GM12892 (cell line): ENCODE measurements at regions not wholly inside any gene's neighbourhood (a gene's known extent, or its start where the extent isn't known, plus 50 kb on each side); places are given as distances from the start of the nearest gene placed in this dataset.

Experiments
- POLR2A ChIP-seq: IDR thresholded peaks from 2 replicates; pipeline ENCODE4 v1.6.1; 2011; ENCODE audit warnings: low read depth, low read length, control low read depth
- POLR2AphosphoS5 ChIP-seq: IDR thresholded peaks from 2 replicates; pipeline ENCODE4 v1.6.1; 2011; ENCODE audit warnings: low read depth, low read length, control low read depth
- TAF1 ChIP-seq: IDR thresholded peaks from 2 replicates; pipeline ENCODE4 v1.6.1; 2011; ENCODE audit warnings: low read depth, mild to moderate bottlenecking, control low read depth, low read length, borderline replicate concordance

DNA sequence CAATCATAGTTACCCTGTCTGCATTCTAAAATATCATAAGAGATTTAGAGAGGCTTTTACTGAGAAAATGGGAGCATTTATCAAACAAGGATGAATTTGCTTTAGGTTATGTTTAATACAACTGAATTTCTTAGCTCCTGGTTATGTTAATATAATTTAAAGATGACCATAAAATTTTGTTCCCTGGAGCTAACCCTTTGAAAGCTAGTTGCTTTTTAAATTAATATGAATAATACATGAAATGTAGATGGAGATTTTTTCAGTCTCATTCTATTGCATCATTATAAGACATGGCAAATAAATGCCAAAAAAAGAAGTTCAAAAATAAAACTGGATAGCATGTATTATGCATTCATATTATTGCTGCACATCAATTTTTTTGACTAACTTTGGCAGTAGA lies 344.1 kb upstream of the NXPH2 start:
- no peak for TF ChIP-seq POLR2A
- TF ChIP-seq POLR2AphosphoS5, result no peak
- no peak for TF ChIP-seq TAF1
